ENCODE measurements at regions not wholly inside any gene's neighbourhood (a gene's known extent, or its start where the extent isn't known, plus 50 kb on each side); places are given as distances from the start of the nearest gene placed in this dataset.
A peak's percentile ranks its signal among the peaks of the same experiment; 100 is the strongest.
"Not testable (repeated sequence)": the region's sequence is repeated elsewhere in the genome, so short reads cannot be mapped to it uniquely, and the experiment has no call there.

- DNase-seq = no peak
Observed at GRCh38 chr7:70846208-70846607, 285.7 kb upstream of the GALNT17 start.

- DNase-seq = no peak
Observed at GRCh38 chr7:70849580-70850235, 282.2 kb upstream of the GALNT17 start.

- no peak for DNase-seq
Observed at GRCh38 chr7:70855373-70855772, 276.6 kb upstream of the GALNT17 start.

GRCh38 chr7:70856901-70857630 is 274.9 kb upstream of the GALNT17 start:
- peak; percentile 9 to 31 for DNase-seq

GRCh38 chr7:70857793-70858545 is 274.0 kb upstream of the GALNT17 start:
- DNase-seq = no peak

GRCh38 chr7:70867513-70867912 is 264.4 kb upstream of the GALNT17 start:
- DNase-seq = no peak

- no peak for DNase-seq
Observed at GRCh38 chr7:70870349-70870748, 261.6 kb upstream of the GALNT17 start.

- DNase-seq = no peak
Observed at GRCh38 chr7:70872188-70872587, 259.8 kb upstream of the GALNT17 start.

GRCh38 chr7:70881167-70881847 is 250.6 kb upstream of the GALNT17 start:
- no peak for DNase-seq

GRCh38 chr7:70883750-70884439 is 248.0 kb upstream of the GALNT17 start:
- no peak for DNase-seq

- DNase-seq = no peak
Observed at GRCh38 chr7:70884440-70884764, 247.5 kb upstream of the GALNT17 start.

GRCh38 chr7:70884809-70885208 is 247.1 kb upstream of the GALNT17 start:
- no peak for DNase-seq

GRCh38 chr7:70886547-70886946 is 245.4 kb upstream of the GALNT17 start:
- no peak for DNase-seq

- no peak for DNase-seq
Observed at GRCh38 chr7:70887186-70887585, 244.8 kb upstream of the GALNT17 start.

- no peak for DNase-seq
Observed at GRCh38 chr7:70890147-70890969, 241.6 kb upstream of the GALNT17 start.

- no peak for DNase-seq
Observed at GRCh38 chr7:70893422-70893821, 238.5 kb upstream of the GALNT17 start.

- DNase-seq = no peak
Observed at GRCh38 chr7:70893971-70894715, 237.8 kb upstream of the GALNT17 start.

GRCh38 chr7:70894799-70895198 is 237.1 kb upstream of the GALNT17 start:
- no peak for DNase-seq

- DNase-seq = not testable (repeated sequence)
Observed at GRCh38 chr7:70895337-70896200, 236.4 kb upstream of the GALNT17 start.

All from activated CD4-positive, alpha-beta T cell treated with anti-CD3 and anti-CD28 coated beads, Interleukin-2, amount 50 U/mL, for 4 hours (primary cell).